ENCODE measurements at regions not wholly inside any gene's neighbourhood (a gene's known extent, or its start where the extent isn't known, plus 50 kb on each side); places are given as distances from the start of the nearest gene placed in this dataset.

GRCh38 chr22:47784991-47785390 lies 1022.5 kb downstream of the TBC1D22A start:
- Histone ChIP-seq H3K79me2 (ENCODE audit: insufficient read depth, low read length) (no peaks in the 10 kb centered on the region), H4K20me1 (ENCODE audit: insufficient read depth) (no peaks in the 10 kb centered on the region), H3K4me1 (ENCODE audit: control insufficient read depth in 1 of 2, insufficient read depth in 2 of 2, low read length in 2 of 2) (no peaks in the 10 kb centered on the region), H3K9me2 (ENCODE audit: insufficient read depth) (no peaks in the 10 kb centered on the region), H3K9me3 (ENCODE audit: control insufficient read depth in 1 of 2, insufficient read depth in 1 of 2, low read depth in 1 of 2, low read length in 2 of 2) (peaks cover 0 to 8% of the 10 kb centered on the region in 2 experiments; a peak in 2 of 4 replicates), H3K27ac (ENCODE audit: low read depth, low read length) (no peak overlapping the region), H3K9ac (ENCODE audit: low read length) (no peak overlapping the region), H3K36me3 (ENCODE audit: control insufficient read depth in 1 of 2, insufficient read depth in 2 of 2, low read length in 2 of 2) (no peaks in the 10 kb centered on the region), H3K4me3 (replicated peaks in 1 of 2; ENCODE audit: low read depth in 1 of 2, low read length in 2 of 2) (no peak overlapping the region), H3K27me3 (ENCODE audit: insufficient read depth, low read length) (no peaks in the 10 kb centered on the region), H2AFZ (ENCODE audit: low read depth, low read length, poor library complexity, severe bottlenecking) (no peak overlapping the region), H3K4me2 (ENCODE audit: low read length) (no peak overlapping the region)
- intact Hi-C loops (cut with micrococcal nuclease): no loop called here
- RAD21 ChIA-PET (ENCODE audit: low non-redundant PET in 1 of 2, low total read pairs in 2 of 2, uncharacterized antibody in 2 of 2, unreplicated experiment in 2 of 2): no interaction called here
- CTCF ChIA-PET: no interaction called here
- DNase-seq (ENCODE audit: low read depth, low spot score) (no peak), ATAC-seq (no peak)
- POLR2A ChIA-PET: no interaction called here
- TF ChIP-seq REST (IDR thresholded peaks at IDR 0.05; ENCODE audit: low read depth) (no peak), YY1 (IDR thresholded peaks at IDR 0.05; ENCODE audit: extremely low read depth, insufficient replicate concordance, low read depth, low read length) (no peak), SP1 (IDR thresholded peaks at IDR 0.05; ENCODE audit: low read depth) (no peak), FOSL1 (IDR thresholded peaks at IDR 0.05; ENCODE audit: low read depth) (no peak), ZBTB33 (IDR thresholded peaks at IDR 0.05; ENCODE audit: extremely low read depth, insufficient replicate concordance, low read length) (no peak), ELF1 (IDR thresholded peaks at IDR 0.05; ENCODE audit: borderline replicate concordance, low read depth) (no peak), ATF3 (IDR thresholded peaks at IDR 0.05) (no peak), SIN3A (IDR thresholded peaks at IDR 0.05; ENCODE audit: low read depth) (no peak), SRF (IDR thresholded peaks at IDR 0.05; ENCODE audit: low read depth) (no peak), ZNF274 (IDR thresholded peaks at IDR 0.05; ENCODE audit: low read depth, low read length) (no peak)
- no TSS peak for BruUV-seq (replicated peaks)
